ENCODE measurements at regions not wholly inside any gene's neighbourhood (a gene's known extent, or its start where the extent isn't known, plus 50 kb on each side); places are given as distances from the start of the nearest gene placed in this dataset.

GRCh38 chr4:181618038-181618618 is 625.1 kb upstream of the TENM3 start:
- TF ChIP-seq, protein P1, sequence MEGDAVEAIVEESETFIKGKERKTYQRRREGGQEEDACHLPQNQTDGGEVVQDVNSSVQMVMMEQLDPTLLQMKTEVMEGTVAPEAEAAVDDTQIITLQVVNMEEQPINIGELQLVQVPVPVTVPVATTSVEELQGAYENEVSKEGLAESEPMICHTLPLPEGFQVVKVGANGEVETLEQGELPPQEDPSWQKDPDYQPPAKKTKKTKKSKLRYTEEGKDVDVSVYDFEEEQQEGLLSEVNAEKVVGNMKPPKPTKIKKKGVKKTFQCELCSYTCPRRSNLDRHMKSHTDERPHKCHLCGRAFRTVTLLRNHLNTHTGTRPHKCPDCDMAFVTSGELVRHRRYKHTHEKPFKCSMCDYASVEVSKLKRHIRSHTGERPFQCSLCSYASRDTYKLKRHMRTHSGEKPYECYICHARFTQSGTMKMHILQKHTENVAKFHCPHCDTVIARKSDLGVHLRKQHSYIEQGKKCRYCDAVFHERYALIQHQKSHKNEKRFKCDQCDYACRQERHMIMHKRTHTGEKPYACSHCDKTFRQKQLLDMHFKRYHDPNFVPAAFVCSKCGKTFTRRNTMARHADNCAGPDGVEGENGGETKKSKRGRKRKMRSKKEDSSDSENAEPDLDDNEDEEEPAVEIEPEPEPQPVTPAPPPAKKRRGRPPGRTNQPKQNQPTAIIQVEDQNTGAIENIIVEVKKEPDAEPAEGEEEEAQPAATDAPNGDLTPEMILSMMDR (IDR thresholded peaks at IDR 0.05; ENCODE audit: insufficient read depth, low read depth, low read length): no peak
- no peak overlapping the region for H3K4me3 ChIP-seq (ENCODE audit: low read depth, low read length)
- DNase-seq (ENCODE audit: low read depth): no peak

- TF ChIP-seq, protein P1 (IDR thresholded peaks at IDR 0.05; ENCODE audit: insufficient read depth, low read depth, low read length): no peak
- no peak overlapping the region for H3K4me3 ChIP-seq (ENCODE audit: low read depth, low read length)
These were observed 624.3 kb upstream of the TENM3 start for GRCh38 chr4:181618896-181619295.

GRCh38 chr4:181619651-181620050 is 623.6 kb upstream of the TENM3 start:
- H3K4me3 ChIP-seq (ENCODE audit: low read depth, low read length): no peak overlapping the region
- TF ChIP-seq, protein P1 (IDR thresholded peaks at IDR 0.05; ENCODE audit: insufficient read depth, low read depth, low read length): no peak
- no peak for DNase-seq (ENCODE audit: low read depth)

More at GRCh38 chr4:181618896-181619295, 624.3 kb upstream of the TENM3 start:
- DNase-seq (ENCODE audit: low read depth): no peak

DNA sequence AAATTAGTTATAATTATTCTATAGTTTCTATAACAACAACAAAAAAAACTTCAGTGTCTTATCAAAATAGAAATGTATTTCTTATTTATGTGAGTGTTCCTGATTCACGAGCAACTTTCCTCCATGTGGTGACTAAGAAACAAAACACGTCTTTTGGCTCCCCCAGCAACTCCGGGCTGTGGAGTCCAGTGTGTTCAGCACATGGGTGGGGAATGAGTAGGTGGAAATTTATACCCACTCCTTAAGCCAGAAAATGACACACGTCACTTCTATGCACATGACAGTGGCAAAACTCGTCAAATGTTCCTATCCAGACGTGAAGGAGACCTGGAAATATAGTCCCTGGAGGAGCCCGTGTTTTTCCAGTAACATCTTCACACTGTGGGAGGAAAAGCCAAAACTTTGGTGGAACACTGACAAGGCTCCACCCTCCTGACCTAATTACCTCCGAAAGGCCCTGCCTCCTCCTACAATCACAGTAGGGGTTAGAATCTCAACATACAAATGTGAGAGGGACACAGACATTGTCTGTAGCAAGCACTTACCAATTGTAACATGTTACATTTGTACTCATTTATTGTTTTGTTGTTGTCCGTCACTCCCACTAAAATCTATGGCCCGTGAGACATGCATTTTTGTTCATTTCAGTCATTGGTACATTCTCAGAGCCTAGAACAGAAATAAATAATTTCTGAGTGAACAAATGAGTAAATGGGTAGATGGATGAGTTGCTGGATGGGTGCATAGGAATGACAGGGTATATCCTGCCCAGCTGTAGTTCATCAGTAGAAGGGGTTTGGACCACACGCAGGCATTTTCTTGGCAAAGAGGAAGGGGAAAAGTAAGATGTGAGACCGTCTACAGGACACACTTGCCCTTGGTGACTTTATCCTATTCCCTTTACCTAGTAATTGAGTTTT is 605.8 kb upstream of the TENM3 start:
- no peak overlapping the region for H3K4me3 ChIP-seq (ENCODE audit: low read depth, low read length)
- DNase-seq (ENCODE audit: low read depth): no peak
- TF ChIP-seq, protein P1 (IDR thresholded peaks at IDR 0.05; ENCODE audit: insufficient read depth, low read depth, low read length): no peak

GRCh38 chr4:181643466-181643865 is 599.7 kb upstream of the TENM3 start:
- H3K4me3 ChIP-seq (ENCODE audit: low read depth, low read length): no peak overlapping the region

DNA sequence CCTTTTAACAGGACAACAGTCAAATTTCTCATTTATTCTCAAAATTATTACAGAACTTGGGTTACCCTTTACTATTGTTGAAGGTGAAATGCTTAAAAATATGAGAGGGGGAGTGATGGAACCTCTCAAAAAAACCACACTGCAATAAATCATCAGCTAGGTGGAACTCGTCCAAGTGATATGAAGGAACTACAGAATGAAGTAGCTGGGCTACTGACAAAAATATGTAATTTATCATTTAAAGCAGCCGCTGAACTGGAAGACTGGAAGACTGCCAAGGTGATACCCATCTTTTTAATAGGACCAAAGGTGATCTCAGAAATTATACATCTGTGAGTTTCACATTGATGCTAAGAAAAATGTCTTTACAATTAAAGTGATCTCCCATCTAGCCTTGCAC is 597.7 kb upstream of the TENM3 start:
- DNase-seq (ENCODE audit: low read depth): no peak
- TF ChIP-seq, protein P1 (IDR thresholded peaks at IDR 0.05; ENCODE audit: insufficient read depth, low read depth, low read length): no peak
- no peak overlapping the region for H3K4me3 ChIP-seq (ENCODE audit: low read depth, low read length)

More at GRCh38 chr4:181643466-181643865, 599.7 kb upstream of the TENM3 start:
- no peak for DNase-seq (ENCODE audit: low read depth)
- TF ChIP-seq, protein P1 (IDR thresholded peaks at IDR 0.05; ENCODE audit: insufficient read depth, low read depth, low read length): no peak
